ENCODE measurements at regions not wholly inside any gene's neighbourhood (a gene's known extent, or its start where the extent isn't known, plus 50 kb on each side); places are given as distances from the start of the nearest gene placed in this dataset.

DNA sequence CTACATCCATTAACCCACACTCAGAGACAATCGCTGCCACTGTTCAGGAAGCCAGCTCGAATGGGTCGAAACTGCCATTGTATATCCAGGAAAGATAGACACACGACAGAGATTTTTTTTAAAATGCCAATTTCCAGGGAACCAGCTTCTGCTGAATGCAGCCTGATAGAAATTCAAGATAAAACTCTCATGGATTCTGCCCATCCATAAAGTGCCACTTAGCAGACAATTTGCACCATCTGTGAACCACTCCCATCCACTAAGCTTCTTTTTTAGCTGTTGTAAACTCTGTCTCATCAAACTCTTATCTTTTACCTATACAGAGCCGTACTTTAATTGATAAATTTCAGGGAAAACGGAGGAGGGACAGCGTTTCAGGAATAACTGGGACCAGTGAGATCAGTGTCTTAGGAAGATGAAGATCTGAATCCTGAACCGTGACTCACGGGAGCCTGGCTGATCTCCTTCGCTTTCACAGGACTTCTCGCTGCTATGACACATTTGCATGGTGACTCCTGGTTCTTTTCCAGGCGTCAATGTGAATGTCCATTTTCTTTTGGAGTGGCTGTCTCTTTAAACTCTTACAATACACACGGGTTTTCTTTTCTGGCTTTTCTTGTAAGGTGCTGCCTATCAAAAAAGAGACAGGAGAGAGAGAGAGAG lies 103.4 kb downstream of the FAM204A start:
- no peak for DNase-seq
- Mint-ChIP-seq H3K9me3 (ENCODE audit: low read depth, unreplicated experiment) (no peaks in the 10 kb centered on the region), H3K36me3 (ENCODE audit: insufficient read depth, unreplicated experiment) (no peaks in the 10 kb centered on the region), H3K4me3 (ENCODE audit: low read depth, unreplicated experiment) (no peak overlapping the region), H3K27me3 (ENCODE audit: unreplicated experiment) (peaks cover 41% of the 10 kb centered on the region), H3K4me1 (ENCODE audit: low read depth, unreplicated experiment) (no peaks in the 10 kb centered on the region), H3K27ac (ENCODE audit: unreplicated experiment) (no peak overlapping the region)
- CTCF ChIA-PET = no interaction called here
- BruUV-seq (replicated peaks) = no TSS peak
- TF ChIP-seq, protein P1, sequence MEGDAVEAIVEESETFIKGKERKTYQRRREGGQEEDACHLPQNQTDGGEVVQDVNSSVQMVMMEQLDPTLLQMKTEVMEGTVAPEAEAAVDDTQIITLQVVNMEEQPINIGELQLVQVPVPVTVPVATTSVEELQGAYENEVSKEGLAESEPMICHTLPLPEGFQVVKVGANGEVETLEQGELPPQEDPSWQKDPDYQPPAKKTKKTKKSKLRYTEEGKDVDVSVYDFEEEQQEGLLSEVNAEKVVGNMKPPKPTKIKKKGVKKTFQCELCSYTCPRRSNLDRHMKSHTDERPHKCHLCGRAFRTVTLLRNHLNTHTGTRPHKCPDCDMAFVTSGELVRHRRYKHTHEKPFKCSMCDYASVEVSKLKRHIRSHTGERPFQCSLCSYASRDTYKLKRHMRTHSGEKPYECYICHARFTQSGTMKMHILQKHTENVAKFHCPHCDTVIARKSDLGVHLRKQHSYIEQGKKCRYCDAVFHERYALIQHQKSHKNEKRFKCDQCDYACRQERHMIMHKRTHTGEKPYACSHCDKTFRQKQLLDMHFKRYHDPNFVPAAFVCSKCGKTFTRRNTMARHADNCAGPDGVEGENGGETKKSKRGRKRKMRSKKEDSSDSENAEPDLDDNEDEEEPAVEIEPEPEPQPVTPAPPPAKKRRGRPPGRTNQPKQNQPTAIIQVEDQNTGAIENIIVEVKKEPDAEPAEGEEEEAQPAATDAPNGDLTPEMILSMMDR (IDR thresholded peaks at IDR 0.05; ENCODE audit: unreplicated experiment) = no peak
- intact Hi-C loops (cut with micrococcal nuclease; ENCODE audit: unreplicated experiment) = no loop called here

DNA sequence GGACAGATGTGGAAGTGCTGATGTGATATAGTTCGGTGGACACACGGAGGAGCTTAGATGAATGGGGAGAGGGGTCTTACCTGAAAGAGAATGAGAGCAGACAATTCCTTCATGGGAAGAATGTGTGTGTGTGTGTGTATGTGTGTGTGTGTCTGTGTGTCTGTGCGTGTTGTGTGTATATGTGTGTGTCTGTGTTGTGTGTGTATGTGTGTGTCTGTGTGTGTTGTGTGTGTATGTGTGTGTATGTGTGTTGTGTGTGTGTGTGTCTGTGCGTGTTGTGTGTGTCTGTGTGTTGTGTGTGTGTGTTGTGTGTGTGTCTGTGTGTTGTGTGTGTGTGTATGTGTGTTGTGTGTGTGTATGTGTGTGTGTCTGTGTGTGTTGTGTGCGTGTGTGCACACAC lies 104.2 kb downstream of the FAM204A start:
- Mint-ChIP-seq H3K4me1 (ENCODE audit: low read depth, unreplicated experiment) (no peaks in the 10 kb centered on the region), H3K27ac (ENCODE audit: unreplicated experiment) (no peak overlapping the region), H3K9me3 (ENCODE audit: low read depth, unreplicated experiment) (no peaks in the 10 kb centered on the region), H3K36me3 (ENCODE audit: insufficient read depth, unreplicated experiment) (no peaks in the 10 kb centered on the region), H3K4me3 (ENCODE audit: low read depth, unreplicated experiment) (no peak overlapping the region), H3K27me3 (ENCODE audit: unreplicated experiment) (peaks cover 37% of the 10 kb centered on the region)
- CTCF ChIA-PET = no interaction called here
- no peak for DNase-seq
- intact Hi-C loops (cut with micrococcal nuclease; ENCODE audit: unreplicated experiment) = no loop called here
- BruUV-seq (replicated peaks) = no TSS peak
- TF ChIP-seq, protein P1 (IDR thresholded peaks at IDR 0.05; ENCODE audit: unreplicated experiment) = no peak

DNA sequence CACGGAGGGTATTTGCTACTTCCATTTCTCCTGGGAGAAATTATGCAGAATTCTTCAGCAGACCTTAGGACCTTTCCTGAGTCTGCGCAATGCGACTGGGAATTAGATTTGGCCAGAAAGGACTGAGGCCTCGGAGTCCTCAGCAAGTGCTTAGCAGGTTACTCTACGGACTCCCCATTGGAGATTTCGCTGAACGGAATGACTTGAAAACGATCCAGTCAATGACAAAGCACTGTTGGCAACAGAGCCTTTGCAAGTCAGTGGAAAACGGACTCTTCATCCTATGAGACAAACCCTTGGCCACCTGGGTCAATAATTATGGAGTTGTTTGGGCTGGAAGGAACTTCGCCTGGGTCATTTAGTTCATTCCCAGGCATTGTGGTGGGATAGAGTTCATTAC lies 107.4 kb downstream of the FAM204A start:
- peaks cover 26% of the 10 kb centered on the region for H3K27me3 Mint-ChIP-seq (ENCODE audit: unreplicated experiment)
- no peaks in the 10 kb centered on the region for H3K36me3 Mint-ChIP-seq (ENCODE audit: insufficient read depth, unreplicated experiment)
- BruUV-seq (replicated peaks) = no TSS peak
- H3K27ac Mint-ChIP-seq (ENCODE audit: unreplicated experiment) = no peak overlapping the region
- H3K9me3 Mint-ChIP-seq (ENCODE audit: low read depth, unreplicated experiment) = no peaks in the 10 kb centered on the region
- DNase-seq = no peak
- no peaks in the 10 kb centered on the region for H3K4me1 Mint-ChIP-seq (ENCODE audit: low read depth, unreplicated experiment)
- CTCF ChIA-PET = no interaction called here
- H3K4me3 Mint-ChIP-seq (ENCODE audit: low read depth, unreplicated experiment) = no peak overlapping the region
- intact Hi-C loops (cut with micrococcal nuclease; ENCODE audit: unreplicated experiment) = no loop called here
- TF ChIP-seq, protein P1 (IDR thresholded peaks at IDR 0.05; ENCODE audit: unreplicated experiment) = no peak

DNA sequence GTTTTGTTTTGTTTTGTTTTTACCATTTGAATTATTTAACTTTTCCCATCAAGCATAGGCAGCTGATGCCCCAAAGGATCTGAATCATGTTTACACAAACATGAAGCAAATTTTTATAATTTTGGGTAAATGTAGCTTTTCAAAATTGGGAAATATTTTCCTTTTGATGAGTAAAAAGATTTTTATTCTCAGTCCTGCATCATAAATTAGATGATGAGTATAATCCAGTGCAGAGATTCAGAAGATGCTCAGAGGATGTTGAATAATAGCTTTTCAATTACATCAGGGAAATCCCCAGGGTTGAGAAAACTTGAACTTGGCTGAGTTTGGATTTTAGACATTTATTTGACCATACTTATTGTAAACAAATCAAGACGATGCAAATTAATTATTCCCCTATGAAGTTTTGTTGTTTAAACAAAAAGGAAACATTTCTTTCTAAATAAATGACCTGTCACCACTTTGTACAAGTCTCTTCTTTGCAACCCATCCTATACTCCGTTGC lies 121.7 kb downstream of the FAM204A start:
- Mint-ChIP-seq H3K27ac (ENCODE audit: unreplicated experiment) (no peak overlapping the region), H3K4me3 (ENCODE audit: low read depth, unreplicated experiment) (no peak overlapping the region), H3K27me3 (ENCODE audit: unreplicated experiment) (no peaks in the 10 kb centered on the region), H3K9me3 (ENCODE audit: low read depth, unreplicated experiment) (peaks cover 12% of the 10 kb centered on the region), H3K4me1 (ENCODE audit: low read depth, unreplicated experiment) (no peaks in the 10 kb centered on the region), H3K36me3 (ENCODE audit: insufficient read depth, unreplicated experiment) (no peaks in the 10 kb centered on the region)
- TF ChIP-seq, protein P1 (IDR thresholded peaks at IDR 0.05; ENCODE audit: unreplicated experiment) = no peak
- intact Hi-C loops (cut with micrococcal nuclease; ENCODE audit: unreplicated experiment) = no loop called here
- CTCF ChIA-PET = no interaction called here
- no peak for DNase-seq
- BruUV-seq (replicated peaks) = no TSS peak

All from Calu3 (cell line).